ENCODE measurements at regions not wholly inside any gene's neighbourhood (a gene's known extent, or its start where the extent isn't known, plus 50 kb on each side); places are given as distances from the start of the nearest gene placed in this dataset.

DNA sequence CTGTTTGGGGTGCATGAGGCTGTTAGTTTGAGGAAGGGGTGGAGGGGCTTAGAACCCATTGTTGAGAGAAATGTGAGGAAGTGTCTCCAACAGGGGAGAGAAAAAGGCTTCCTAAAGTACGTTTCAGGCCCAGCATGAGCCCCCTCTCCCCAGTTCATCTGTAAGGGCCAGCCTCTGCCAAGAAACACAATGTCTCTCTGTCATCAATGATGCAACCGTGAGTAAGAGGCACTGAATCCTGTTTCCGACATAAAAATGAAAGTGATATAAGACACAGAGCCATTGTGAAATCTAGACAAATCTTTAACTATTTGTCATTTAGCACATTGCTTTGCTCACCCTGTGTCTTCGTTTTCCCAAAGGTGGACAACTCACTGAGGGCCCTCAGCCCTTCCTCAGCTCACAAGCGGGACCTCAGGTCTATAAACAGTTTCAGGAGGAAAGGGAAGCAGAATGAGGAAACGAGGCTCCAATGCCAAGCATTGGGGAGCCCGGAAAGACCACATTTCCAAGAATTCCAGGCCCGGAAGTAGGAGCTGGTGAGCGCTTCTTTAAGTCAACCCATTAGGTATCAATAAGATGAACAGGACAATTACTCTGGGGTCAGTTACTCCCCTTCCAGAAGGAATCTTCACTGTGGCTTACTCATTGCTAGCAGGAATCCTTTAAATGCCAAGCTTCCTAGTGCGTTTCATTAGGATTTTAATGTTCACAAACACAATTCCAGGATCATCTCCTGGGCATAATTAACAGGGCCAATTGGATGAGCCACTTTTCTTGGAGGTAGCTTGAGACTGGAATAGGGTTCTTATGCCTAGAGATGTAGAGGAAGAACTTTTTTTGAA lies 59.0 kb upstream of the KLF4 start:
- TF ChIP-seq, protein P1, sequence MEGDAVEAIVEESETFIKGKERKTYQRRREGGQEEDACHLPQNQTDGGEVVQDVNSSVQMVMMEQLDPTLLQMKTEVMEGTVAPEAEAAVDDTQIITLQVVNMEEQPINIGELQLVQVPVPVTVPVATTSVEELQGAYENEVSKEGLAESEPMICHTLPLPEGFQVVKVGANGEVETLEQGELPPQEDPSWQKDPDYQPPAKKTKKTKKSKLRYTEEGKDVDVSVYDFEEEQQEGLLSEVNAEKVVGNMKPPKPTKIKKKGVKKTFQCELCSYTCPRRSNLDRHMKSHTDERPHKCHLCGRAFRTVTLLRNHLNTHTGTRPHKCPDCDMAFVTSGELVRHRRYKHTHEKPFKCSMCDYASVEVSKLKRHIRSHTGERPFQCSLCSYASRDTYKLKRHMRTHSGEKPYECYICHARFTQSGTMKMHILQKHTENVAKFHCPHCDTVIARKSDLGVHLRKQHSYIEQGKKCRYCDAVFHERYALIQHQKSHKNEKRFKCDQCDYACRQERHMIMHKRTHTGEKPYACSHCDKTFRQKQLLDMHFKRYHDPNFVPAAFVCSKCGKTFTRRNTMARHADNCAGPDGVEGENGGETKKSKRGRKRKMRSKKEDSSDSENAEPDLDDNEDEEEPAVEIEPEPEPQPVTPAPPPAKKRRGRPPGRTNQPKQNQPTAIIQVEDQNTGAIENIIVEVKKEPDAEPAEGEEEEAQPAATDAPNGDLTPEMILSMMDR (IDR thresholded peaks at IDR 0.05; ENCODE audit: insufficient read depth, low read length, missing control alignments): no peak
- H3K4me3 ChIP-seq (ENCODE audit: low read depth, low read length): 0 out of 2 replicates have a peak overlapping the region, but pooled peaks have one; percentile 21
- POLR2A ChIA-PET: no interaction called here
- CTCF ChIA-PET: no interaction called here
- DNase-seq (ENCODE audit: low read depth, low spot score): peak; percentile 87

DNA sequence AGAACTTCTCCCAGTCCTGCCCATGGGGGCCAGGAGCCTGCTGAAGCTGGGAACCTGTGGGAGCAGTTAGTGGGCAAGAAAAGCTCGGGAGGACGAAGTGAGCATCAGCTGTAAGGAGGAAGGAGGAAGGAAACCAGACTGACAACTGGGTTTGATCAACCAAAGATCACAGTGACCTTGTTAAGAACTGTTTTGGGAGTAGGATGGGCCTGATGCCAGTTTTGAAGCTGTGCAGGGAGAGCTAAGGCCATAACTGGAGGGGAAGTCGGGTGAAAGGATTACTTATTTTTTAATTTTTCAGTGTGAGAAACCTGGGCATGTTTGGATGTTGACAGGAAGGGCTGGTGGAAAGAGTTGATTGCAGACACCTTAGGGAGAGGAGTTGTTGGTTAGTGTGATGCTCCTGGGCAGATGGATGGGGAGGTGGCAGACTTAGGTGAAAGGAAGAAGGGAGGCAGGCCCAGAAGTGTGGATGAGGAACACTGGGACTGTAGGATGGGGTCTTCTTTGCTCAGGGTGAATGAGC lies 58.3 kb upstream of the KLF4 start:
- DNase-seq (ENCODE audit: low read depth, low spot score): no peak
- TF ChIP-seq, protein P1 (IDR thresholded peaks at IDR 0.05; ENCODE audit: insufficient read depth, low read length, missing control alignments): no peak
- CTCF ChIA-PET: no interaction called here
- H3K4me3 ChIP-seq (ENCODE audit: low read depth, low read length): no peak overlapping the region
- POLR2A ChIA-PET: no interaction called here

GRCh38 chr9:107547303-107547702 lies 57.7 kb upstream of the KLF4 start:
- DNase-seq (ENCODE audit: low read depth, low spot score): no peak
- POLR2A ChIA-PET: no interaction called here
- no peak overlapping the region for H3K4me3 ChIP-seq (ENCODE audit: low read depth, low read length)
- TF ChIP-seq, protein P1 (IDR thresholded peaks at IDR 0.05; ENCODE audit: insufficient read depth, low read length, missing control alignments): no peak
- CTCF ChIA-PET: no interaction called here

DNA sequence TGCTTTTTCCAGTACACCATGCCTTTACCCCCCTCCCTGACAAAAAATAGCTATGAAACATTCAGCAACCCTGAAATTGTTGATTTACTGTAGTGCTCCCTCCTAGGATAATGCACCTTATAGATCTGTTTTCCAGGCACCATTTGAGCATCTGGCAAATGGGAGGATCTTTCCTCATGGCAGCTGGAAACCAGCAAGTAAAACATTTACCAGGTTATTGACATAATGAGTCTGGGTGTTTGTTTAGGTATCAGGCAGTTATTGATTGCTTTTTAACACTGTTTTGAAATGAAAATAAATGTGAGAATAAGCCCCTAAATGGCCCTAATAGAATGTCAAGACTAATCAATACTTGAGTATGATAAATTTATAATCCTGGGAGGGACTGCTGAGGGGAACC lies 57.3 kb upstream of the KLF4 start:
- CTCF ChIA-PET: no interaction called here
- POLR2A ChIA-PET: no interaction called here
- TF ChIP-seq, protein P1 (IDR thresholded peaks at IDR 0.05; ENCODE audit: insufficient read depth, low read length, missing control alignments): no peak
- DNase-seq (ENCODE audit: low read depth, low spot score): no peak
- no peak overlapping the region for H3K4me3 ChIP-seq (ENCODE audit: low read depth, low read length)

- no peak overlapping the region for H3K4me3 ChIP-seq (ENCODE audit: low read depth, low read length)
- TF ChIP-seq, protein P1 (IDR thresholded peaks at IDR 0.05; ENCODE audit: insufficient read depth, low read length, missing control alignments): no peak
- DNase-seq (ENCODE audit: low read depth, low spot score): no peak
- CTCF ChIA-PET: no interaction called here
- POLR2A ChIA-PET: no interaction called here
These were observed 55.5 kb upstream of the KLF4 start for GRCh38 chr9:107545036-107545435.

- no peak overlapping the region for H3K4me3 ChIP-seq (ENCODE audit: low read depth, low read length)
- TF ChIP-seq, protein P1 (IDR thresholded peaks at IDR 0.05; ENCODE audit: insufficient read depth, low read length, missing control alignments): no peak
- DNase-seq (ENCODE audit: low read depth, low spot score): no peak
- CTCF ChIA-PET: no interaction called here
- POLR2A ChIA-PET: no interaction called here
These were observed 53.0 kb upstream of the KLF4 start for GRCh38 chr9:107542411-107543157.
